PC-3 (cell line): ENCODE measurements at regions not wholly inside any gene's neighbourhood (a gene's known extent, or its start where the extent isn't known, plus 50 kb on each side); places are given as distances from the start of the nearest gene placed in this dataset.

ENCODE experiments used
- ATAC-seq: fragments of 200-7000 bp; cut with Tn5 transposase; 2 replicates; pipeline ENCODE4 v1.9.1; 2020; ENCODE audit warnings: mild to moderate bottlenecking, moderate library complexity
- BruUV-seq: library from RNA; stranded (reverse); fragments of 400-500 nt; replicated peaks from 2 replicates; lab custom pipeline; 2021; lab: Mats Ljungman, UMichigan
- CTCF ChIA-PET: fragments of 300-600 bp; sonication (Branson Sonifier 250); formaldehyde crosslinking; loops from one replicate; lab custom pipeline; 2022; ENCODE audit warnings: antibody characterized with exemption; lab: Charles Lee
- POLR2A ChIA-PET: fragments of 300-600 bp; sonication (Branson Sonifier 250); formaldehyde crosslinking; loops from one replicate; lab custom pipeline; 2022; ENCODE audit warnings: antibody characterized with exemption; ENCODE audit not compliant: unreplicated experiment; lab: Charles Lee
- DNase-seq: peaks from one replicate; pipeline ENCODE4 v3.0.0-alpha.2; 2015
- H2AFZ ChIP-seq: fragments of 300-600 bp; sonication (generic); 2 replicates; pipeline ENCODE4 v1.6.0; 2016; ENCODE audit warnings: antibody characterized with exemption, low read length
- H3F3A ChIP-seq: fragments of 300-600 bp; sonication (generic); one replicate; pipeline ENCODE4 v1.6.0; 2017; ENCODE audit warnings: antibody characterized with exemption, low read length, control low read depth, mild to moderate bottlenecking; ENCODE audit not compliant: unreplicated experiment
- H3K27ac ChIP-seq: fragments of 300-600 bp; sonication (generic); 2 replicates; pipeline ENCODE4 v1.5.1; 2016; ENCODE audit warnings: mild to moderate bottlenecking, low read length
- H3K27me3 ChIP-seq: fragments of 300-600 bp; sonication (generic); 2 replicates; pipeline ENCODE4 v1.6.1; 2016; ENCODE audit warnings: low read length, mixed read lengths
- H3K36me3 ChIP-seq: fragments of 300-600 bp; sonication (generic); 2 replicates; pipeline ENCODE4 v1.6.1; 2016; ENCODE audit warnings: low read depth, mixed run types, low read length, mixed read lengths
- H3K4me1 ChIP-seq: fragments of 300-600 bp; sonication (generic); 2 replicates; pipeline ENCODE4 v1.5.1; 2016; ENCODE audit warnings: low read length; ENCODE audit not compliant: insufficient read depth
- H3K4me2 ChIP-seq: fragments of 300-600 bp; sonication (generic); 2 replicates; pipeline ENCODE4 v1.6.0; 2016; ENCODE audit warnings: low read length
- H3K4me3 ChIP-seq: fragments of 300-600 bp; sonication (generic); 2 replicates; pipeline ENCODE4 v1.5.1; 2016; ENCODE audit warnings: mild to moderate bottlenecking, low read length, mixed read lengths
- H3K79me2 ChIP-seq: fragments of 300-600 bp; sonication (generic); 2 replicates; pipeline ENCODE4 v1.6.1; 2017; ENCODE audit warnings: low read length, mixed read lengths
- H3K9ac ChIP-seq: fragments of 300-600 bp; sonication (generic); 2 replicates; pipeline ENCODE4 v1.6.0; 2016; ENCODE audit warnings: mild to moderate bottlenecking, low read length
- H3K9me2 ChIP-seq: fragments of 300-600 bp; sonication (generic); replicated peaks from 2 replicates; pipeline ENCODE4 v1.6.1; 2016; ENCODE audit warnings: mixed run types, low read length, mixed read lengths
- H3K9me3 ChIP-seq: fragments of 300-600 bp; sonication (generic); 2 replicates; pipeline ENCODE4 v1.6.1; 2016; ENCODE audit warnings: low read length, mixed read lengths
- H4K20me1 ChIP-seq: fragments of 300-600 bp; sonication (generic); 2 replicates; pipeline ENCODE4 v1.6.1; 2016; ENCODE audit warnings: low read length, mixed read lengths
- EZH2 ChIP-seq: fragments of 300-600 bp; sonication (generic); IDR thresholded peaks from one replicate; pipeline ENCODE4 v1.6.1; 2017; ENCODE audit warnings: antibody characterized with exemption, mild to moderate bottlenecking, low read length; ENCODE audit not compliant: unreplicated experiment
- EZH2phosphoT487 ChIP-seq: fragments of 300-600 bp; sonication (generic); IDR thresholded peaks from 2 replicates; pipeline ENCODE4 v1.6.1; 2018; ENCODE audit warnings: mild to moderate bottlenecking, antibody characterized with exemption, low read length, borderline replicate concordance
- intact Hi-C: fragments of 100-400 bp; cut with micrococcal nuclease; formaldehyde crosslinking; loops from 2 replicates; pipeline ENCODE4 v1.9.0; 2023
- TF ChIP-seq, protein P1 (sequence below): fragments of 300-600 bp; sonication (generic); conservative IDR thresholded peaks from 2 replicates; pipeline ENCODE4 v1.5.1; 2017; ENCODE audit warnings: antibody characterized with exemption, low read depth, mild to moderate bottlenecking, low read length

DNA sequence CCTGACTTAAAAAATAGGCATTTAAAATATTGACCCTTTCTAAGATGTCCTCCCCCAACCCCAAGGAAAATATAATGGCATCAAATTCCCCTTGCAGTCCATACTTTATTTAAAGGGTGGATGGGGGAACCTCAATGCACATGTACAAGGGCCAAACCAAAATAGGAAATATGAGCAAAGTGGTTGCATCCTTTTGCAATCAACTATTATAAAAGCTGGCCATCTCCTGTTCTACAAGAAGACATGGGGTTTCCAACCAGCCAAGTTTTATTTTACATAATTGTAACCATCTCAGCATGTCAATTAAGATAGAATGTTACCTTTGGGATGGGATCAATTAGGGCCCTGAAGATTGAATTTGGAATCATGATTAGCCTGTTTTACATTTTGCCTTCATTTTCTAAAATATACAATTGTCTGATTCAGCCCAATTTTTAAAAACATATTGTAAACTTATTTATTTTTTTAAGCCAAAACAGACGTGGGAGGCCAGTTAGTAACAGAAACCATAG, 146.7 kb upstream of the NFIA start:
- DNase-seq (no peak), ATAC-seq (no peak)
- no peaks in the 10 kb centered on the region for H4K20me1 ChIP-seq
- no peak for TF ChIP-seq EZH2
- TF ChIP-seq, protein P1, sequence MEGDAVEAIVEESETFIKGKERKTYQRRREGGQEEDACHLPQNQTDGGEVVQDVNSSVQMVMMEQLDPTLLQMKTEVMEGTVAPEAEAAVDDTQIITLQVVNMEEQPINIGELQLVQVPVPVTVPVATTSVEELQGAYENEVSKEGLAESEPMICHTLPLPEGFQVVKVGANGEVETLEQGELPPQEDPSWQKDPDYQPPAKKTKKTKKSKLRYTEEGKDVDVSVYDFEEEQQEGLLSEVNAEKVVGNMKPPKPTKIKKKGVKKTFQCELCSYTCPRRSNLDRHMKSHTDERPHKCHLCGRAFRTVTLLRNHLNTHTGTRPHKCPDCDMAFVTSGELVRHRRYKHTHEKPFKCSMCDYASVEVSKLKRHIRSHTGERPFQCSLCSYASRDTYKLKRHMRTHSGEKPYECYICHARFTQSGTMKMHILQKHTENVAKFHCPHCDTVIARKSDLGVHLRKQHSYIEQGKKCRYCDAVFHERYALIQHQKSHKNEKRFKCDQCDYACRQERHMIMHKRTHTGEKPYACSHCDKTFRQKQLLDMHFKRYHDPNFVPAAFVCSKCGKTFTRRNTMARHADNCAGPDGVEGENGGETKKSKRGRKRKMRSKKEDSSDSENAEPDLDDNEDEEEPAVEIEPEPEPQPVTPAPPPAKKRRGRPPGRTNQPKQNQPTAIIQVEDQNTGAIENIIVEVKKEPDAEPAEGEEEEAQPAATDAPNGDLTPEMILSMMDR = no peak
- TF ChIP-seq EZH2phosphoT487 = no peak
- H3K36me3 ChIP-seq = no peaks in the 10 kb centered on the region
- H3K79me2 ChIP-seq = no peaks in the 10 kb centered on the region
- peaks cover 20% of the 10 kb centered on the region; the same call in 1 of the 2 replicates for H3K4me1 ChIP-seq
- no peak overlapping the region for H3K27ac ChIP-seq
- CTCF ChIA-PET = no interaction called here
- intact Hi-C loops = no loop called here
- POLR2A ChIA-PET = no interaction called here
- H3K4me2 ChIP-seq = no peak overlapping the region
- no peak overlapping the region for H3K4me3 ChIP-seq
- no peaks in the 10 kb centered on the region for H3K9me2 ChIP-seq
- no peaks in the 10 kb centered on the region; the same call in 1 of the 2 replicates for H3K27me3 ChIP-seq
- H3K9ac ChIP-seq = no peak overlapping the region
- H3K9me3 ChIP-seq = no peaks in the 10 kb centered on the region
- no peak overlapping the region for H2AFZ ChIP-seq
- no TSS peak for BruUV-seq
- H3F3A ChIP-seq = no peaks in the 10 kb centered on the region

DNA sequence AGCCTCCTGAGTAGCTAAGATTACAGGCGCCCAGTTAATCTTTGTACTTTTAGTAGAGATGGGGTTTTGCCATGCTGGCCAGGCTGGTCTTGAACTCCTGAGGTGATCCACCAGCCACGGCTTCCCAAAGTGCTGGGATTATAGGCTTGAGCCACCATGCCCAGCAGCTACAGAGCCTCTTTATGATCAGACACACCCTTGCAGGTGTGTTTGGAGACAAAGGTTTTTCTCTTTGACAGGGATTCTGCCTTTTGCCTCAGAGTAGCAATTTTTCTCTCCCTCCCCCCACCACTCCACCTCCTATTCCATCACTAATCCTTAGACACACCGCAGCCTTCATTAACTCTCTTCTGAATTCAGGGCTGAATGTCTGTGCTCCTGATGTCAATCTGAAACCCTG, 152.2 kb upstream of the NFIA start:
- BruUV-seq = no TSS peak
- no peaks in the 10 kb centered on the region for H3F3A ChIP-seq
- ChIA-PET CTCF (no interaction called here), POLR2A (no interaction called here)
- H2AFZ ChIP-seq = no peak overlapping the region
- no peaks in the 10 kb centered on the region for H3K79me2 ChIP-seq
- H4K20me1 ChIP-seq = no peaks in the 10 kb centered on the region
- no peak overlapping the region for H3K4me3 ChIP-seq
- H3K4me1 ChIP-seq = no peaks in the 10 kb centered on the region
- H3K9ac ChIP-seq = no peak overlapping the region
- H3K9me3 ChIP-seq = no peaks in the 10 kb centered on the region
- intact Hi-C loops = no loop called here
- ATAC-seq (no peak), DNase-seq (no peak)
- peaks cover 19% of the 10 kb centered on the region; the same call in 1 of the 2 replicates for H3K27me3 ChIP-seq
- H3K36me3 ChIP-seq = no peaks in the 10 kb centered on the region
- no peak overlapping the region for H3K4me2 ChIP-seq
- H3K27ac ChIP-seq = no peak overlapping the region
- no peak for TF ChIP-seq EZH2
- TF ChIP-seq, protein P1 = no peak
- no peak for TF ChIP-seq EZH2phosphoT487
- no peaks in the 10 kb centered on the region for H3K9me2 ChIP-seq

DNA sequence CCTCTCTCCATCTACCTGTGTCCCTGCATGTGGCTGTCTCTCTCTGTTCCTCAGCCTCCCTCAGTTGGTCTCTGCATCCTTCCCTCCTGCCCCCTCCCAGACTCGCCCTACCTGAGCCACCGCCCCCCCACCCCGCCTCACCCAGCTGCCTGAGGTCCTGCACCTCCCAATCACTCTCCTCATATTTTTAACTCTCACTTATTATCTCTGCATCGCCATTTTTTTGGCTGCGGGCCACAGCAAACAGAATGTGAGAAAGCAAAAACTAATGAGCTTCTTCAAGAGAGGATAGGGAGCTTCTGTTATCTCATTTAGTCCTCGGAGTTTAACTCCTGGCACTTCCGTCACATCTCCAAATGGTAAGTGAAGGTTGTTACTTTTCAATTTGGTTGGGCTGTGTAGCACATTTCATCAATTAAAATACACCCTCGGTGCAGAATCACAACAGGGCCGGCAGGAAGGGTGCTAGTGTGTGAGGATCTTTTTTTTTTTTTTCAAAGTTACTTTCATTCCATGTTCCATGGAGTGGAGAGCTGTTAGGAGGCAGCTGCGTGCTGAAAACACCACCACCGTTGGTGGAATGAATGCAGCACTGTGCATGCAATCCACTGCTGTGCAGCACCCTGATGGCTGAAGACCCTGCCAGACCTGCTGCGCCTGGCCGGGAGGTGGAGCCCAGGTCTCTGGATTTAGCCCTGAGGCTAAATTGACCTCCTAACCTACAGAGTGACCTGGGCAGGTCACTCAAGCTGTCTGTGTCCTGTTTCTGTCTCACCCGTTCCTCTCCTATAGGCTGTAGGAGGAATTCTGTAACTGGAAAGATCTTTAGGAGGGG, 157.2 kb upstream of the NFIA start:
- H3K27me3 ChIP-seq = peaks cover 16% of the 10 kb centered on the region; the same call in 1 of the 2 replicates
- H3K4me3 ChIP-seq = no peak overlapping the region
- H3K4me1 ChIP-seq = no peaks in the 10 kb centered on the region
- H3K9me3 ChIP-seq = no peaks in the 10 kb centered on the region
- ATAC-seq (no peak), DNase-seq (no peak)
- H3K9me2 ChIP-seq = no peaks in the 10 kb centered on the region
- no peaks in the 10 kb centered on the region for H4K20me1 ChIP-seq
- no TSS peak for BruUV-seq
- ChIA-PET CTCF (no interaction called here), POLR2A (interaction anchor here (0.7 kb wide), 1 partner anchor 575 kb away, joined by 12 read pairs; no protein-coding TSS in a partner anchor)
- no peaks in the 10 kb centered on the region for H3F3A ChIP-seq
- no peak overlapping the region for H3K9ac ChIP-seq
- intact Hi-C loops = no loop called here
- no peak overlapping the region for H2AFZ ChIP-seq
- no peaks in the 10 kb centered on the region for H3K36me3 ChIP-seq
- TF ChIP-seq, protein P1 = no peak
- TF ChIP-seq EZH2phosphoT487 (no peak), EZH2 (no peak)
- no peak overlapping the region for H3K4me2 ChIP-seq
- H3K27ac ChIP-seq = no peak overlapping the region
- no peaks in the 10 kb centered on the region for H3K79me2 ChIP-seq
